ENCODE measurements at regions not wholly inside any gene's neighbourhood (a gene's known extent, or its start where the extent isn't known, plus 50 kb on each side); places are given as distances from the start of the nearest gene placed in this dataset.
A peak's percentile ranks its signal among the peaks of the same experiment; 100 is the strongest.

DNA sequence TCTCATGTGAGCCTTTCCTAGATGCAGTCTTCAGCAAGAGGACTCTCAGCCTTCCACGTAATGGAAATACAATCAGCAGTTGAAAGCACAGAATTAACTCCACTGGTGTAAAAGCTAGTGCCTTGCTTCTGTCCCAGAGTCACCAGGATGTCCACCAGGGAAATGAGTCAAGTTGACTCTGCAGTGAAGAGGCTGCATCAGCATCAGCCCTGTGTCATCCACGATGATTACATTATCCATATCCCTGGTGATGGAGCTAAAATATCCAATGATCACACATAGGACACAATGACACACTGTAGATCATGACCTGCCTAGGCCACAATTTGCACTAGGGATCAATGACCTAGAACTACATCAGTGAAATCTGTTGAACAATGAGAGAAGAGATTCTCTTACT, 262.4 kb downstream of the ERMARD start:
- H3K9me3 ChIP-seq (replicated peaks in 1 of 2; ENCODE audit: control insufficient read depth in 1 of 2, insufficient read depth in 1 of 2, low read length in 2 of 2), result no peaks in the 10 kb centered on the region
- peaks cover 44% of the 10 kb centered on the region for H3K4me1 Mint-ChIP-seq
- no peak overlapping the region for H3K27ac ChIP-seq (ENCODE audit: low read depth in 1 of 2, low read length in 2 of 2)
- intact Hi-C loops (cut with micrococcal nuclease), result no loop called here
- 100% methylated on average over 1 of the region's 2 CpGs for WGBS (ENCODE audit: insufficient coverage)
- H3K4me1 ChIP-seq (ENCODE audit: control insufficient read depth in 1 of 2, insufficient read depth in 2 of 2, low read length in 2 of 2), result peaks cover 30 to 31% of the 10 kb centered on the region in 2 donors
- no peak overlapping the region for H3K9ac ChIP-seq (ENCODE audit: insufficient read depth, low read length, poor library complexity, severe bottlenecking)
- H3K4me3 Mint-ChIP-seq, result no peak overlapping the region
- DNase-seq, result peak in 1 of 3 donors; percentile 30
- H2AFZ ChIP-seq (ENCODE audit: insufficient read depth, low read depth, low read length, poor library complexity, severe bottlenecking), result no peak overlapping the region
- no peaks in the 10 kb centered on the region for H4K20me1 ChIP-seq (ENCODE audit: insufficient read depth, low read length)
- TF ChIP-seq, protein P1, sequence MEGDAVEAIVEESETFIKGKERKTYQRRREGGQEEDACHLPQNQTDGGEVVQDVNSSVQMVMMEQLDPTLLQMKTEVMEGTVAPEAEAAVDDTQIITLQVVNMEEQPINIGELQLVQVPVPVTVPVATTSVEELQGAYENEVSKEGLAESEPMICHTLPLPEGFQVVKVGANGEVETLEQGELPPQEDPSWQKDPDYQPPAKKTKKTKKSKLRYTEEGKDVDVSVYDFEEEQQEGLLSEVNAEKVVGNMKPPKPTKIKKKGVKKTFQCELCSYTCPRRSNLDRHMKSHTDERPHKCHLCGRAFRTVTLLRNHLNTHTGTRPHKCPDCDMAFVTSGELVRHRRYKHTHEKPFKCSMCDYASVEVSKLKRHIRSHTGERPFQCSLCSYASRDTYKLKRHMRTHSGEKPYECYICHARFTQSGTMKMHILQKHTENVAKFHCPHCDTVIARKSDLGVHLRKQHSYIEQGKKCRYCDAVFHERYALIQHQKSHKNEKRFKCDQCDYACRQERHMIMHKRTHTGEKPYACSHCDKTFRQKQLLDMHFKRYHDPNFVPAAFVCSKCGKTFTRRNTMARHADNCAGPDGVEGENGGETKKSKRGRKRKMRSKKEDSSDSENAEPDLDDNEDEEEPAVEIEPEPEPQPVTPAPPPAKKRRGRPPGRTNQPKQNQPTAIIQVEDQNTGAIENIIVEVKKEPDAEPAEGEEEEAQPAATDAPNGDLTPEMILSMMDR (IDR thresholded peaks at IDR 0.05), result no peak
- H3K79me2 ChIP-seq (ENCODE audit: insufficient read depth, low read length), result no peaks in the 10 kb centered on the region
- no peak overlapping the region for H3K4me3 ChIP-seq (replicated peaks in 1 of 3; ENCODE audit: low read depth in 2 of 3, low read length in 3 of 3)
- peaks cover 3 to 21% (median 9%) of the 10 kb centered on the region in 3 donors for H3K27me3 Mint-ChIP-seq (ENCODE audit: low read depth in 3 of 3)
- peaks cover 0 to 4% of the 10 kb centered on the region in 2 donors for H3K36me3 Mint-ChIP-seq
- peaks cover 0 to 2% (median 0%) of the 10 kb centered on the region in 7 donors for H3K9me3 Mint-ChIP-seq
- H3K4me2 ChIP-seq (replicated peaks; ENCODE audit: extremely low read depth, low read length, poor library complexity, severe bottlenecking), result no peak overlapping the region
- H3K27me3 ChIP-seq (ENCODE audit: control insufficient read depth in 2 of 2, insufficient read depth in 2 of 2, low read length in 2 of 2), result peaks cover 5 to 8% of the 10 kb centered on the region in 2 donors
- H3K27ac Mint-ChIP-seq, result no peak overlapping the region
- H3K36me3 ChIP-seq (replicated peaks in 1 of 2; ENCODE audit: control insufficient read depth in 1 of 2, insufficient read depth in 2 of 2, low read length in 2 of 2), result no peaks in the 10 kb centered on the region

DNA sequence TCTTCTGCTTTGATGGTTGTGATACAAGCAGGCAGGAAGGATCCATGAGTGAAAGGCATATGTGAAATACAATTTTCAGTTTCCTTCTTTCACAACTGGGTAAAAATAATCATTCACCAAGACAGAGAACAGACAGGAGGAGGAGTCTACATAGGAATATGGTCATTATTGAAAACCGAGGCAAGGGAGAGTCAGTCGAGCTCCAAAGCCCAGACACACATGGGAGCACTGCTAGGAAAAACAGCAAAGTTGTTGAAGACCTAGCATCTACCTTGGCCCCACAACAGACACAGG, 260.6 kb downstream of the ERMARD start:
- no peak overlapping the region for H3K9ac ChIP-seq (ENCODE audit: insufficient read depth, low read length, poor library complexity, severe bottlenecking)
- no peaks in the 10 kb centered on the region for H3K79me2 ChIP-seq (ENCODE audit: insufficient read depth, low read length)
- H2AFZ ChIP-seq (ENCODE audit: insufficient read depth, low read depth, low read length, poor library complexity, severe bottlenecking), result no peak overlapping the region
- H3K27ac ChIP-seq (ENCODE audit: low read depth in 1 of 2, low read length in 2 of 2), result no peak overlapping the region
- no peaks in the 10 kb centered on the region for H4K20me1 ChIP-seq (ENCODE audit: insufficient read depth, low read length)
- Mint-ChIP-seq H3K4me1 (peaks cover 26% of the 10 kb centered on the region), H3K9me3 (no peaks in the 10 kb centered on the region), H3K4me3 (no peak overlapping the region), H3K36me3 (peaks cover 0 to 2% of the 10 kb centered on the region in 2 donors), H3K27me3 (ENCODE audit: low read depth in 3 of 3) (peaks cover 3 to 21% (median 9%) of the 10 kb centered on the region in 3 donors), H3K27ac (peak overlapping the region in 2 of 7 donors; percentile 42 to 47)
- H3K36me3 ChIP-seq (replicated peaks in 1 of 2; ENCODE audit: control insufficient read depth in 1 of 2, insufficient read depth in 2 of 2, low read length in 2 of 2), result no peaks in the 10 kb centered on the region
- H3K27me3 ChIP-seq (ENCODE audit: control insufficient read depth in 2 of 2, insufficient read depth in 2 of 2, low read length in 2 of 2), result peaks cover 5 to 8% of the 10 kb centered on the region in 2 donors
- TF ChIP-seq, protein P1 (IDR thresholded peaks at IDR 0.05), result no peak
- H3K4me2 ChIP-seq (replicated peaks; ENCODE audit: extremely low read depth, low read length, poor library complexity, severe bottlenecking), result no peak overlapping the region
- H3K4me3 ChIP-seq (replicated peaks in 1 of 3; ENCODE audit: low read depth in 2 of 3, low read length in 3 of 3), result no peak overlapping the region
- WGBS (ENCODE audit: insufficient coverage), result 71% methylated on average over 2 of the region's 2 CpGs
- peaks cover 12 to 15% of the 10 kb centered on the region in 2 donors for H3K4me1 ChIP-seq (ENCODE audit: control insufficient read depth in 1 of 2, insufficient read depth in 2 of 2, low read length in 2 of 2)
- H3K9me3 ChIP-seq (replicated peaks in 1 of 2; ENCODE audit: control insufficient read depth in 1 of 2, insufficient read depth in 1 of 2, low read length in 2 of 2), result no peaks in the 10 kb centered on the region
- intact Hi-C loops (cut with micrococcal nuclease), result no loop called here
- no peak for DNase-seq

Data from CD14-positive monocyte (primary cell).